ENCODE measurements at regions not wholly inside any gene's neighbourhood (a gene's known extent, or its start where the extent isn't known, plus 50 kb on each side); places are given as distances from the start of the nearest gene placed in this dataset.
"Not testable (repeated sequence)": the region's sequence is repeated elsewhere in the genome, so short reads cannot be mapped to it uniquely, and the experiment has no call there.

DNA sequence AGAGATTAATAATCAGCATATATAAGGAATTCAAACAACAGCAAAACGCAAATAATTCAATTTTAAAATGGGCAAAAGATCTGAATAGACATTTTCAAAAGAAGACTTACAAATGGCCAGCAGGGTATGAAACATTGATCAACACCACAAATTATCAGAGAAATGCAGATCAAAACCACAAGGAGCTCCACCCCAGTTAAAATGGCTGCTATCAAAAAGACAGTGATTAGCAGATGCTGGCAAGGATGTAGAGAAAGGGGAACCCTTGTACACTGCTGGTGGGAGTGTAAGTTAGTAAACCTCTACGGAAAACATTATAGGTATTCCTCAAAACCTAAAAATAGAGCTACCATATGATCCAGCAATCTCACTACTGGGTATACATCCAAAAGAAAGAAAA lies 128.0 kb upstream of the CACUL1 start (continued):
- TF ChIP-seq, protein P1, sequence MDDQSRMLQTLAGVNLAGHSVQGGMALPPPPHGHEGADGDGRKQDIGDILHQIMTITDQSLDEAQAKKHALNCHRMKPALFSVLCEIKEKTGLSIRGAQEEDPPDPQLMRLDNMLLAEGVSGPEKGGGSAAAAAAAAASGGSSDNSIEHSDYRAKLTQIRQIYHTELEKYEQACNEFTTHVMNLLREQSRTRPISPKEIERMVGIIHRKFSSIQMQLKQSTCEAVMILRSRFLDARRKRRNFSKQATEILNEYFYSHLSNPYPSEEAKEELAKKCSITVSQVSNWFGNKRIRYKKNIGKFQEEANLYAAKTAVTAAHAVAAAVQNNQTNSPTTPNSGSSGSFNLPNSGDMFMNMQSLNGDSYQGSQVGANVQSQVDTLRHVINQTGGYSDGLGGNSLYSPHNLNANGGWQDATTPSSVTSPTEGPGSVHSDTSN (IDR thresholded peaks at IDR 0.05): no peak
- TF ChIP-seq CHD4 (IDR thresholded peaks at IDR 0.05; ENCODE audit: borderline replicate concordance) (no peak), EHMT2 (IDR thresholded peaks at IDR 0.05; ENCODE audit: low read depth) (no peak), CBX8 (IDR thresholded peaks at IDR 0.05) (no peak), HOXB13 (CRISPR knock-in tag; IDR thresholded peaks at IDR 0.05; ENCODE audit: low read depth) (no peak)
- TF ChIP-seq, protein P2, sequence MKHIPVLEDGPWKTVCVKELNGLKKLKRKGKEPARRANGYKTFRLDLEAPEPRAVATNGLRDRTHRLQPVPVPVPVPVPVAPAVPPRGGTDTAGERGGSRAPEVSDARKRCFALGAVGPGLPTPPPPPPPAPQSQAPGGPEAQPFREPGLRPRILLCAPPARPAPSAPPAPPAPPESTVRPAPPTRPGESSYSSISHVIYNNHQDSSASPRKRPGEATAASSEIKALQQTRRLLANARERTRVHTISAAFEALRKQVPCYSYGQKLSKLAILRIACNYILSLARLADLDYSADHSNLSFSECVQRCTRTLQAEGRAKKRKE (CRISPR knock-in tag; IDR thresholded peaks at IDR 0.05; ENCODE audit: low read depth): no peak

GRCh38 chr10:118892255-118892654 lies 137.3 kb upstream of the NANOS1 start:
- H3K4me3 ChIP-seq: no peak overlapping the region
- ChIA-PET POLR2A (no interaction called here), CTCF (no interaction called here)
- no peak for DNase-seq (ENCODE audit: low read depth in 1 of 2, low spot score in 1 of 2)
- no peak overlapping the region for H3K27ac ChIP-seq
- no peak overlapping the region for H3K4me2 ChIP-seq
- no peak for FAIRE-seq
- ATAC-seq: no peak; a peak in 1 of 6 replicates
- 0% methylated on average over 1 of the region's 1 CpG for WGBS (ENCODE audit: missing lambda C conversion rate)
- H3K9me3 ChIP-seq: no peaks in the 10 kb centered on the region; the same call in 2 of the 3 replicates
- TF ChIP-seq NPAS2 (CRISPR knock-in tag; IDR thresholded peaks at IDR 0.05; ENCODE audit: borderline replicate concordance) (no peak), JUNB (IDR thresholded peaks at IDR 0.05) (no peak), ZFP36 (IDR thresholded peaks at IDR 0.05; ENCODE audit: borderline replicate concordance, partially characterized antibody) (no peak), SMC3 (IDR thresholded peaks at IDR 0.05) (no peak), JUN (IDR thresholded peaks at IDR 0.05) (no peak), BHLHE40 (IDR thresholded peaks at IDR 0.05; ENCODE audit: low read depth, low read length) (no peak), EP300 (IDR thresholded peaks at IDR 0.05) (no peak), HOXB5 (CRISPR knock-in tag; IDR thresholded peaks at IDR 0.05) (no peak), PHF8 (IDR thresholded peaks at IDR 0.05; ENCODE audit: borderline replicate concordance, low read depth) (no peak), CBX8 (IDR thresholded peaks at IDR 0.05) (no peak), ZC3H11A (IDR thresholded peaks at IDR 0.05) (no peak), HDAC2 (IDR thresholded peaks at IDR 0.05) (no peak), EHMT2 (IDR thresholded peaks at IDR 0.05; ENCODE audit: low read depth) (no peak), EHF (CRISPR knock-in tag; IDR thresholded peaks at IDR 0.05) (no peak), KDM5A (IDR thresholded peaks at IDR 0.05) (no peak)
- TF ChIP-seq, protein P2 (CRISPR knock-in tag; IDR thresholded peaks at IDR 0.05; ENCODE audit: low read depth): no peak
- TF ChIP-seq, protein P3, sequence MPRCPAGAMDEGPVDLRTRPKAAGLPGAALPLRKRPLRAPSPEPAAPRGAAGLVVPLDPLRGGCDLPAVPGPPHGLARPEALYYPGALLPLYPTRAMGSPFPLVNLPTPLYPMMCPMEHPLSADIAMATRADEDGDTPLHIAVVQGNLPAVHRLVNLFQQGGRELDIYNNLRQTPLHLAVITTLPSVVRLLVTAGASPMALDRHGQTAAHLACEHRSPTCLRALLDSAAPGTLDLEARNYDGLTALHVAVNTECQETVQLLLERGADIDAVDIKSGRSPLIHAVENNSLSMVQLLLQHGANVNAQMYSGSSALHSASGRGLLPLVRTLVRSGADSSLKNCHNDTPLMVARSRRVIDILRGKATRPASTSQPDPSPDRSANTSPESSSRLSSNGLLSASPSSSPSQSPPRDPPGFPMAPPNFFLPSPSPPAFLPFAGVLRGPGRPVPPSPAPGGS (IDR thresholded peaks at IDR 0.05): no peak
- TF ChIP-seq, protein P4, sequence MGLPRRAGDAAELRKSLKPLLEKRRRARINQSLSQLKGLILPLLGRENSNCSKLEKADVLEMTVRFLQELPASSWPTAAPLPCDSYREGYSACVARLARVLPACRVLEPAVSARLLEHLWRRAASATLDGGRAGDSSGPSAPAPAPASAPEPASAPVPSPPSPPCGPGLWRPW (IDR thresholded peaks at IDR 0.05): no peak
- no peaks in the 10 kb centered on the region for H3K4me1 ChIP-seq

DNA sequence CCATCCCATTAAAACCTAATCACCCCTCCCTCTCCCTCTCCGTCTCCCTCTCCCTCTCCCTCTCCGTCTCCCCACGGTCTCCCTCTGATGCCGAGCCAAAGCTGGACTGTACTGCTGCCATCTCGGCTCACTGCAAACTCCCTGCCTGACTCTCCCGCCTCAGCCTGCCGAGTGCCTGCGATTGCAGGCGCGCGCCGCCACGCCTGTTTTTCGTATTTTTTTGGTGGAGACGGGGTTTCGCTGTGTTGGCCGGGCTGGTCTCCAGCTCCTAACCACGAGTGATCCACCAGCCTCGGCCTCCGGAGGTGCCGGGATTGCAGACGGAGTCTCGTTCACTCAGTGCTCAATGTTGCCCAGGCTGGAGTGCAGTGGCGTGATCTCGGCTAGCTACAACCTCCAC lies 134.6 kb upstream of the NANOS1 start:
- POLR2A ChIA-PET; DNase-seq (ENCODE audit: low read depth in 1 of 2, low spot score in 1 of 2): not testable (repeated sequence)

More for the DNA sequence above, 134.6 kb upstream of the NANOS1 start:
- H3K9me3 ChIP-seq, FAIRE-seq, ATAC-seq, H3K4me1 ChIP-seq, H3K4me3 ChIP-seq, H3K27ac ChIP-seq, CTCF ChIA-PET, H3K4me2 ChIP-seq: not testable (repeated sequence)
- 84% methylated on average over 22 of the region's 25 CpGs for WGBS (ENCODE audit: missing lambda C conversion rate)
